ENCODE measurements at regions not wholly inside any gene's neighbourhood (a gene's known extent, or its start where the extent isn't known, plus 50 kb on each side); places are given as distances from the start of the nearest gene placed in this dataset.

DNA sequence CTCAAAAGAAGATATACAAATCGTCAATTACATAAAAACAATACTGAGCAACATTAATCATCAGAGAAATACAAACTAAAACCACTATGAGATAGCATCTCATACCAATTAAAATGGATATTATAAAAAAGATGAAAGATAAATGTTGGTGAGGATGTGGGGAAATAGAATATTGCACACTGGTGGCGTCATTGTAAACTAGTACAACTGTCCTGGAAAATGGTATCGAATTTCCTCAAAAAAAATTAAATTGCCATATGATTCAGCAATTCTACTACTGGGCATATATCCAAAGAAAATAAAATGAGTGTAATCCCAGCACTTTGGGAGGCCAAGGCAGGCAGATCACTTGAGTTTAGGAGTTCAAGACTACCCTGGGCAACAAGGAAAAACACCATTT lies 326.0 kb upstream of the FTMT start:
- H3K9me3 ChIP-seq (ENCODE audit: control insufficient read depth in 2 of 2, low read length in 2 of 2): no peaks in the 10 kb centered on the region

DNA sequence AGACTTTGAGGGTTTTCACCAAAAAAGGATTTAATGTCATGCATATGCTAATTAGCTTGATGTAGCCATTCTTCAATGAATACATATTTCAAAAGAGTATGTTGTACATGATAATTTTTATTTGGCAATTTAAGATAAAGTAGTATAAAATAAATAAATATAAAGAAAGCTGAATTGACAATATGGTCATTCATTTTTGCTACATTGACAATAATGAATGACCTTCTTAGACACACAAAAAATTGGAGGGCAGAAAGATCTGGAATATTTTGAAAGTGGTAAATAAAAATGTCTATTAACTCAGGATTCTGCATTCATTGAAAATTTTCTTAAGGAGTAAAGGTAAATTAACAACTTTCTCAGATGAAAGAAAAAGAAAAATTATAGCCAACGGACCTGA lies 324.8 kb upstream of the FTMT start:
- no peak overlapping the region for H3K9ac ChIP-seq (ENCODE audit: low read depth in 1 of 2, low read length in 2 of 2)
- no peaks in the 10 kb centered on the region for H3K36me3 ChIP-seq (ENCODE audit: control insufficient read depth in 2 of 2, insufficient read depth in 2 of 2, low read length in 2 of 2)
- no peak overlapping the region for H3K4me3 ChIP-seq (ENCODE audit: low read length in 2 of 2)
- no peaks in the 10 kb centered on the region for H3K9me3 ChIP-seq (ENCODE audit: control insufficient read depth in 2 of 2, low read length in 2 of 2)
- no peaks in the 10 kb centered on the region for H3K27me3 ChIP-seq (ENCODE audit: control insufficient read depth in 2 of 2, insufficient read depth in 2 of 2, low read length in 2 of 2)
- no peaks in the 10 kb centered on the region for H3K4me1 ChIP-seq (ENCODE audit: control insufficient read depth in 2 of 2, insufficient read depth in 2 of 2, low read length in 2 of 2)
- H3K27ac ChIP-seq (ENCODE audit: low read depth in 2 of 2, low read length in 2 of 2): no peak overlapping the region

More for the DNA sequence above, 326.0 kb upstream of the FTMT start:
- Histone ChIP-seq H3K36me3 (ENCODE audit: control insufficient read depth in 2 of 2, insufficient read depth in 2 of 2, low read length in 2 of 2) (no peaks in the 10 kb centered on the region), H3K27me3 (ENCODE audit: control insufficient read depth in 2 of 2, insufficient read depth in 2 of 2, low read length in 2 of 2) (no peaks in the 10 kb centered on the region), H3K4me1 (ENCODE audit: control insufficient read depth in 2 of 2, insufficient read depth in 2 of 2, low read length in 2 of 2) (no peaks in the 10 kb centered on the region), H3K9ac (ENCODE audit: low read depth in 1 of 2, low read length in 2 of 2) (no peak overlapping the region), H3K4me3 (ENCODE audit: low read length in 2 of 2) (no peak overlapping the region), H3K27ac (ENCODE audit: low read depth in 2 of 2, low read length in 2 of 2) (no peak overlapping the region)

DNA sequence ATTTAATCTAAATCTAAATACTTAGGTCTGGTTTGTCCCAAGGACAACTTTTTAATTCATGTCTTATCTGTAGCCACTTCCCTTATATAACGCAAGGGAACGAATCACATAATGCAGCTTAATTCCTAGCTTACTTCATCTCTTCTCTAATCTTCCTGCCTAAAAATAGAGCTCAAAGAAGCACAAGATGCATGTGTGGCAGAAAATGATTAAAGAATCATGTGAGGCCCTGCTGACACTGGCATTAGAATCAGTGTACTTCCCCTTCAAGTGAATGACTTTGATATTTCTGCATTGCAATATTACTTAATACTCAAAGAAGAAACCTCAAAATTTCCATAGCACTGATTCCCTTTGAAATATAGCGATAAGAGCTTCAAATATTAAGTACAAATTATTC lies 317.9 kb upstream of the FTMT start:
- H3K4me3 ChIP-seq (ENCODE audit: low read length in 2 of 2): no peak overlapping the region
- no peaks in the 10 kb centered on the region for H3K9me3 ChIP-seq (ENCODE audit: control insufficient read depth in 2 of 2, low read length in 2 of 2)
- H3K27me3 ChIP-seq (ENCODE audit: control insufficient read depth in 2 of 2, insufficient read depth in 2 of 2, low read length in 2 of 2): no peaks in the 10 kb centered on the region
- H3K36me3 ChIP-seq (ENCODE audit: control insufficient read depth in 2 of 2, insufficient read depth in 2 of 2, low read length in 2 of 2): no peaks in the 10 kb centered on the region
- H3K27ac ChIP-seq (ENCODE audit: low read depth in 2 of 2, low read length in 2 of 2): no peak overlapping the region
- no peak overlapping the region for H3K9ac ChIP-seq (ENCODE audit: low read depth in 1 of 2, low read length in 2 of 2)
- no peaks in the 10 kb centered on the region for H3K4me1 ChIP-seq (ENCODE audit: control insufficient read depth in 2 of 2, insufficient read depth in 2 of 2, low read length in 2 of 2)

DNA sequence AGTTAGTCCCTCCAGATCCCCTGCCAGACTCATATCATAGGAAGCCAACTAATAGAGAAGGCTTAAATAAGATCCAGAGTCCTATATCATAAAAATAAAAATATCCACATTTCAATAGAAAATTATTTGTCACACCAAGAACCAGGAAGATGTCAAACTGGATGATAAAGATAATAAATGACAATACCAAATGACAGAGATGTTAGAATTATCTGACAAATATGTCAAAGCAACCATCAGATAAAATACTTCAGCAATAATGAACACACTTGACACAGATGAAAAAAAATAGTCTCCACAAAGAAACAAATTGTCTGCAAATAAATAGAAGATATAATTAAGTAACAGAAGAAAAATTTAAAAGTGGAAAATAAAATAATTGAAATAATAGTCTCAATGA lies 300.7 kb upstream of the FTMT start:
- Histone ChIP-seq H3K4me3 (ENCODE audit: low read length in 2 of 2) (no peak overlapping the region), H3K4me1 (ENCODE audit: control insufficient read depth in 2 of 2, insufficient read depth in 2 of 2, low read length in 2 of 2) (no peaks in the 10 kb centered on the region), H3K27ac (ENCODE audit: low read depth in 2 of 2, low read length in 2 of 2) (no peak overlapping the region), H3K9ac (ENCODE audit: low read depth in 1 of 2, low read length in 2 of 2) (no peak overlapping the region), H3K9me3 (ENCODE audit: control insufficient read depth in 2 of 2, low read length in 2 of 2) (no peaks in the 10 kb centered on the region), H3K27me3 (ENCODE audit: control insufficient read depth in 2 of 2, insufficient read depth in 2 of 2, low read length in 2 of 2) (no peaks in the 10 kb centered on the region), H3K36me3 (ENCODE audit: control insufficient read depth in 2 of 2, insufficient read depth in 2 of 2, low read length in 2 of 2) (no peaks in the 10 kb centered on the region)

DNA sequence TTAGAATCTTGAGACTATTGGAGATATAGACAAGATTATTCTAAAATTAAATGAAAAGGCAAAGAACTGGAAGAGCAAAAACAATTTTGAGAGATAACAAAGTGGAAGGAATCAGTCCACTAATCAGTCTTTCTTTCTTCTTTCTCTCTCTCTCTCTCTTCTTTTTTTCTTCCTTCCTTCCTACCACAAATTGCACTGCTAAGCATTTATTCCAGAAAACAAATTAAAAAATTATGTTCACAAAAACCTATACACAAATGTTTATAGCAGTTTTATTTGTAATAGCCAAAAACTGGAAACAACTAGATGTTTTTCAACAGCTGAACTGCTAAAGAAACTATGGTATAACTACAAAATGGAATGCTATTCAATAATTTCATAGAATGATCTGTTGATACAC lies 291.9 kb upstream of the FTMT start:
- Histone ChIP-seq H3K27ac (ENCODE audit: low read depth in 2 of 2, low read length in 2 of 2) (no peak overlapping the region), H3K4me1 (ENCODE audit: control insufficient read depth in 2 of 2, insufficient read depth in 2 of 2, low read length in 2 of 2) (no peaks in the 10 kb centered on the region), H3K27me3 (ENCODE audit: control insufficient read depth in 2 of 2, insufficient read depth in 2 of 2, low read length in 2 of 2) (no peaks in the 10 kb centered on the region)

DNA sequence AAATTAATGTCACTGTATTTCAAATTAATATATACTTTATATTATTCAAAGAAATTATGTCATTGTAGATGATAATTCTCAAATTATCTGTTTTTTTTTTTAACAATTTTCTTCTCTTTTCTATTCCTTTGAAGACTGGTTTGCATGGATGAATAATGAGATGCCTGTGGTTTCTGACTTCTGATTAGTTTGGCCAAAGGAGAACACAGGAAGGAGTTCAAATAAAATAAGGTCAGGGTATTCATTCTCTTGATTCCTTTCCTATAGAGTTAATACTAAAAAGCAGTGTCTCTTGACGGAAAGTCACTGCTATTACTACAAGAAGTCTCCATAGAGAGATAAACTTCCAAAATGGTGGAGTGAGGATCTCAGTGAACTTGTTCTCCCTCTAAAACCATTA lies 279.6 kb upstream of the FTMT start:
- no peak overlapping the region for H3K9ac ChIP-seq (ENCODE audit: low read depth in 1 of 2, low read length in 2 of 2)
- H3K4me3 ChIP-seq (ENCODE audit: low read length in 2 of 2): no peak overlapping the region
- no peak overlapping the region for H3K27ac ChIP-seq (ENCODE audit: low read depth in 2 of 2, low read length in 2 of 2)
- no peaks in the 10 kb centered on the region for H3K9me3 ChIP-seq (ENCODE audit: control insufficient read depth in 2 of 2, low read length in 2 of 2)
- no peaks in the 10 kb centered on the region for H3K4me1 ChIP-seq (ENCODE audit: control insufficient read depth in 2 of 2, insufficient read depth in 2 of 2, low read length in 2 of 2)
- H3K27me3 ChIP-seq (ENCODE audit: control insufficient read depth in 2 of 2, insufficient read depth in 2 of 2, low read length in 2 of 2): no peaks in the 10 kb centered on the region
- H3K36me3 ChIP-seq (ENCODE audit: control insufficient read depth in 2 of 2, insufficient read depth in 2 of 2, low read length in 2 of 2): no peaks in the 10 kb centered on the region

More for the DNA sequence above, 291.9 kb upstream of the FTMT start:
- H3K9me3 ChIP-seq (ENCODE audit: control insufficient read depth in 2 of 2, low read length in 2 of 2): no peaks in the 10 kb centered on the region
- H3K9ac ChIP-seq (ENCODE audit: low read depth in 1 of 2, low read length in 2 of 2): no peak overlapping the region
- no peaks in the 10 kb centered on the region for H3K36me3 ChIP-seq (ENCODE audit: control insufficient read depth in 2 of 2, insufficient read depth in 2 of 2, low read length in 2 of 2)
- H3K4me3 ChIP-seq (ENCODE audit: low read length in 2 of 2): no peak overlapping the region

DNA sequence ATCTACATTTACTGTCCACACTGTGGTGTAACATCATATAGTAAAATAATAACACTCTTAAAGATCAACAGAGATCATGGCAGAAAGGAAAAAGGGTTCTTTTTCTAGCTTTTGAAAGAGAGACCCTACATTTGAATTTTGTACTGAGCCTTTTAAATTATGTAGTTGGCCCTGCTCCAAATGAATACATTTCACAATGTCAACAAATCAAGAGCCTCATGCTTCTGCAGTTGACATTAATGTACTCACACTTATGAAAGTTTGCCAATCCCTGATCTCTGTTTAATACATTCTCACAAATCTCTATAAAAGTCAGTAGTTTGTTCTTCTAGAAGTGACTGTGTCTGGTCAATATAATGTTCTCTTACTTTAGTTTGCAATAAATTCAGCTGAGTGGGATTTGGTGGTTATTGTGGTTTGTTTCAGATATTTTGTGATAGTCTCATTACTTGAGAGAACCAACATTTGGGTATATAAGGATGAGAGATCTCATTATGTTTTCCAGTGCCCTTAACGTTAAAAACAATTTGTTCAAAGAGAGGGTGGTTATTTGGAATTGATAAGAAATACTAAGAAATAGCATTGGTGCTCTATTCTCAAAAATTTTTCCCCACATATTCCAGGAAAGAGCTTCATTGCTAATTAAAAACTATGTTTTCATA lies 277.8 kb upstream of the FTMT start:
- Histone ChIP-seq H3K4me1 (ENCODE audit: control insufficient read depth in 2 of 2, insufficient read depth in 2 of 2, low read length in 2 of 2) (no peaks in the 10 kb centered on the region), H3K27me3 (ENCODE audit: control insufficient read depth in 2 of 2, insufficient read depth in 2 of 2, low read length in 2 of 2) (no peaks in the 10 kb centered on the region), H3K4me3 (ENCODE audit: low read length in 2 of 2) (no peak overlapping the region), H3K27ac (ENCODE audit: low read depth in 2 of 2, low read length in 2 of 2) (no peak overlapping the region), H3K36me3 (ENCODE audit: control insufficient read depth in 2 of 2, insufficient read depth in 2 of 2, low read length in 2 of 2) (no peaks in the 10 kb centered on the region), H3K9ac (ENCODE audit: low read depth in 1 of 2, low read length in 2 of 2) (no peak overlapping the region), H3K9me3 (ENCODE audit: control insufficient read depth in 2 of 2, low read length in 2 of 2) (no peaks in the 10 kb centered on the region)

DNA sequence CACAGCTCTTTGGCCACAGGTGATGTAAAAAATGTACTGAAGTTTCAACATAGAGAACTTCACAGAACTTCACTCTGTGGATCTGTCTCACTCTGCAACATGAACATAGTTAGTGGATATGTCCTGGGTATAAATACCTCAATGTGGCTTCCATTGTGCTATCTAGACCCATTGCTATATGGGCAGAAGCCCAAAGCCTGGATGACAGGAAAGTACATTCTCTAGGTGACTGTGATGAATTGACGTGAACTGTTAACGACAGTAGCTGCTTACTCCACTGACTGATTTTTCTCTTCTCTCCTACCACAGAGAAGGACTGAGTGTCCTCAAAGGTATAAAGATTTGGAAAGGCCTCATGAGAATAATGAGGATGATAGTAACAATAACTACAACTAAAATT lies 270.1 kb upstream of the FTMT start:
- Histone ChIP-seq H3K4me1 (ENCODE audit: control insufficient read depth in 2 of 2, insufficient read depth in 2 of 2, low read length in 2 of 2) (no peaks in the 10 kb centered on the region), H3K9ac (ENCODE audit: low read depth in 1 of 2, low read length in 2 of 2) (no peak overlapping the region), H3K36me3 (ENCODE audit: control insufficient read depth in 2 of 2, insufficient read depth in 2 of 2, low read length in 2 of 2) (no peaks in the 10 kb centered on the region), H3K9me3 (ENCODE audit: control insufficient read depth in 2 of 2, low read length in 2 of 2) (no peaks in the 10 kb centered on the region), H3K27me3 (ENCODE audit: control insufficient read depth in 2 of 2, insufficient read depth in 2 of 2, low read length in 2 of 2) (no peaks in the 10 kb centered on the region), H3K4me3 (ENCODE audit: low read length in 2 of 2) (no peak overlapping the region), H3K27ac (ENCODE audit: low read depth in 2 of 2, low read length in 2 of 2) (no peak overlapping the region)

DNA sequence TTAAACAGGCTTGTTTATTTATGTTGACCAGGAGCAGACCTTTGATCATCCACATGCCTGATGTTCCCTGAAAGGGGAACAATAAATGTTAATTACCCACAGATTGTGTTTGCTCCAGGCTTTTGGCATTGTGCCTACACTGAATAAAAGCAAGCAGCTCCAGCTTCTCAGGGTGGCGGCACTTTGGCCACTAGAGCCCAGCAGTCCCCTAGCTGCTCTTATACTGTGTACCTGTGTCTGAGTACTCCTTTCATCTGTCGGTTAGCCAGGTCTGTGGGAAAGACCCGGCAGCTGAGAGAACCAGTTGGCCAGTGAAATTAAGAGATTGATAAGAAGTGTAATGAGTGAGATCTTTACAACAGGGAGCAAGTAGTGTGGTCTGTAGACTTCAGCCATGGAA lies 254.8 kb upstream of the FTMT start:
- H3K4me1 ChIP-seq (ENCODE audit: control insufficient read depth in 2 of 2, insufficient read depth in 2 of 2, low read length in 2 of 2): no peaks in the 10 kb centered on the region
- no peak overlapping the region for H3K9ac ChIP-seq (ENCODE audit: low read depth in 1 of 2, low read length in 2 of 2)
- no peaks in the 10 kb centered on the region for H3K27me3 ChIP-seq (ENCODE audit: control insufficient read depth in 2 of 2, insufficient read depth in 2 of 2, low read length in 2 of 2)
- no peaks in the 10 kb centered on the region for H3K9me3 ChIP-seq (ENCODE audit: control insufficient read depth in 2 of 2, low read length in 2 of 2)
- no peaks in the 10 kb centered on the region for H3K36me3 ChIP-seq (ENCODE audit: control insufficient read depth in 2 of 2, insufficient read depth in 2 of 2, low read length in 2 of 2)
- no peak overlapping the region for H3K27ac ChIP-seq (ENCODE audit: low read depth in 2 of 2, low read length in 2 of 2)
- H3K4me3 ChIP-seq (ENCODE audit: low read length in 2 of 2): no peak overlapping the region

DNA sequence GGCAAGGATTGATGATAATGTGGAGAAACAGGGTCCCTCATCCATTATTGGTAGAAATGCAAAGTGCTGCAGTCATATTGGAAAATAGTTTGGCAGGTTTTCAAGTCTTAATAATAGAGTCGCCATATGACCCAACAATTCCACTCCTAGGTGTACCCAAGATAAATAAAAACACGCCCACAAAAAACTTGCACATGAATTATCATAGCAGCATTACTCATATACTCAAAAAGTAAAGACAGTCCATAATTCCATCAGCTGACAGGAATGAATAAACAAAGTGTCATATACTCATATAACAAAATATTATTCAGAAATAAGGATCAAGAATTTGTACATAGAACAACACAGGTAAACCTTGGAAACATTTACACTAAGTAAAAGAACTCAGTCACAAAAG lies 242.9 kb upstream of the FTMT start:
- H3K36me3 ChIP-seq (ENCODE audit: control insufficient read depth in 2 of 2, insufficient read depth in 2 of 2, low read length in 2 of 2): no peaks in the 10 kb centered on the region
- no peak overlapping the region for H3K27ac ChIP-seq (ENCODE audit: low read depth in 2 of 2, low read length in 2 of 2)
- H3K4me3 ChIP-seq (ENCODE audit: low read length in 2 of 2): no peak overlapping the region
- H3K27me3 ChIP-seq (ENCODE audit: control insufficient read depth in 2 of 2, insufficient read depth in 2 of 2, low read length in 2 of 2): no peaks in the 10 kb centered on the region
- H3K9ac ChIP-seq (ENCODE audit: low read depth in 1 of 2, low read length in 2 of 2): no peak overlapping the region
- H3K4me1 ChIP-seq (ENCODE audit: control insufficient read depth in 2 of 2, insufficient read depth in 2 of 2, low read length in 2 of 2): no peaks in the 10 kb centered on the region
- H3K9me3 ChIP-seq (ENCODE audit: control insufficient read depth in 2 of 2, low read length in 2 of 2): no peaks in the 10 kb centered on the region

DNA sequence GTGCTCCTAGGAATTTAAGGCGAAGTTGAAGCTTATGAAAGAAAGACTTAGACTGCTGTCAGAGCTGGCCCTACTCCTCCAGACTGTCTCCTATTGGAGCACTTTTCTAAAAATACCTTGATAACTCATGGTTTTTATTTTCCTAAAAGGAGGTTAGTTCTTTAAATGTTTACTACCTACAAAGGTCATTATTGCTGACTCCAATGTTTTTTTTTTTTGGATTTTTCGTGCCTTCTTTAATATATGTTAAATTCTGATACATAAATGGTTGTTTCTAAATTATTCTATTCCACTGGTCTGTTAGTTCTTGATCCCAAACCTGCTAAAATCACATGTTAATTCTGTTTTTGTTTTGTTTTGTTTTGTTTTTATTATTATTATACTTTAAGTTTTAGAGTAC lies 227.6 kb upstream of the FTMT start:
- H3K9me3 ChIP-seq (ENCODE audit: control insufficient read depth in 2 of 2, low read length in 2 of 2): no peaks in the 10 kb centered on the region
- H3K4me3 ChIP-seq (ENCODE audit: low read length in 2 of 2): no peak overlapping the region
- H3K4me1 ChIP-seq (ENCODE audit: control insufficient read depth in 2 of 2, insufficient read depth in 2 of 2, low read length in 2 of 2): no peaks in the 10 kb centered on the region
- no peaks in the 10 kb centered on the region for H3K36me3 ChIP-seq (ENCODE audit: control insufficient read depth in 2 of 2, insufficient read depth in 2 of 2, low read length in 2 of 2)
- H3K9ac ChIP-seq (ENCODE audit: low read depth in 1 of 2, low read length in 2 of 2): no peak overlapping the region
- H3K27ac ChIP-seq (ENCODE audit: low read depth in 2 of 2, low read length in 2 of 2): no peak overlapping the region
- H3K27me3 ChIP-seq (ENCODE audit: control insufficient read depth in 2 of 2, insufficient read depth in 2 of 2, low read length in 2 of 2): no peaks in the 10 kb centered on the region

Measured in mucosa of rectum (tissue), 2 donors.